ENCODE measurements at regions not wholly inside any gene's neighbourhood (a gene's known extent, or its start where the extent isn't known, plus 50 kb on each side); places are given as distances from the start of the nearest gene placed in this dataset.

DNA sequence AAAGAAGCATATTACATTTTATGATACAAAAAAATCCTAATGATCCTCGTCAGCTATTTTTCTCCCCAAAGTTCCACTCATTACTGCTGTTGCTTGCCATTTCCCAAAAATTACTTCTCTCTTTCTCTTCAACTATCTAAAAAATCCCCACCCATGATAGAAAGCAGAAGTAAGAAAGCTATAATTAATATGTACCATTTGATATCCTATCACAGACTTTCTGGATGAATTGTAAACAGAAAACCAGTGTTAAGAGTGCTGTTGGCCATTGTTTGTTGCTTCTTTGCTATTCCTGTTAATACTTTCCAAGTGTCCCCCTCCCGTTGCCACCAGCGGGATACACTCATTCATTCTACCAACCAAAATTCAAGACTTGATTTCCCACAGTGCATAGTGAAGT lies 136.3 kb upstream of the SMARCA2 start:
- H3K27me3 ChIP-seq (ENCODE audit: insufficient read depth, low read length) = 0 out of 2 replicates have a peak, but pooled peaks cover 3% of the 10 kb centered on the region
- no peaks in the 10 kb centered on the region for H3K4me1 ChIP-seq (ENCODE audit: insufficient read depth, low read length, severe bottlenecking)
- no peaks in the 10 kb centered on the region for H3K9me3 ChIP-seq (ENCODE audit: low read length)
- H3F3A ChIP-seq (ENCODE audit: insufficient read depth, low read length) = no peaks in the 10 kb centered on the region
- H3K9me2 ChIP-seq (ENCODE audit: low read depth, low read length) = no peaks in the 10 kb centered on the region
- no peak overlapping the region for H2AFZ ChIP-seq (ENCODE audit: low read length)
- H3K9ac ChIP-seq (ENCODE audit: low read length) = no peak overlapping the region
- H3K4me3 ChIP-seq (ENCODE audit: low read depth, low read length, poor library complexity, severe bottlenecking) = no peak overlapping the region
- H3K36me3 ChIP-seq (ENCODE audit: insufficient read depth, low read length) = no peaks in the 10 kb centered on the region
- no peaks in the 10 kb centered on the region for H3K79me2 ChIP-seq (ENCODE audit: insufficient read depth, low read length)
- no peak overlapping the region for H3K27ac ChIP-seq (ENCODE audit: low read depth, low read length, poor library complexity, severe bottlenecking)
- no peak overlapping the region for H3K4me2 ChIP-seq (ENCODE audit: low read length)
- TF ChIP-seq EZH2 (IDR thresholded peaks at IDR 0.05; ENCODE audit: borderline replicate concordance, low read length) = no peak
- TF ChIP-seq, protein P1, sequence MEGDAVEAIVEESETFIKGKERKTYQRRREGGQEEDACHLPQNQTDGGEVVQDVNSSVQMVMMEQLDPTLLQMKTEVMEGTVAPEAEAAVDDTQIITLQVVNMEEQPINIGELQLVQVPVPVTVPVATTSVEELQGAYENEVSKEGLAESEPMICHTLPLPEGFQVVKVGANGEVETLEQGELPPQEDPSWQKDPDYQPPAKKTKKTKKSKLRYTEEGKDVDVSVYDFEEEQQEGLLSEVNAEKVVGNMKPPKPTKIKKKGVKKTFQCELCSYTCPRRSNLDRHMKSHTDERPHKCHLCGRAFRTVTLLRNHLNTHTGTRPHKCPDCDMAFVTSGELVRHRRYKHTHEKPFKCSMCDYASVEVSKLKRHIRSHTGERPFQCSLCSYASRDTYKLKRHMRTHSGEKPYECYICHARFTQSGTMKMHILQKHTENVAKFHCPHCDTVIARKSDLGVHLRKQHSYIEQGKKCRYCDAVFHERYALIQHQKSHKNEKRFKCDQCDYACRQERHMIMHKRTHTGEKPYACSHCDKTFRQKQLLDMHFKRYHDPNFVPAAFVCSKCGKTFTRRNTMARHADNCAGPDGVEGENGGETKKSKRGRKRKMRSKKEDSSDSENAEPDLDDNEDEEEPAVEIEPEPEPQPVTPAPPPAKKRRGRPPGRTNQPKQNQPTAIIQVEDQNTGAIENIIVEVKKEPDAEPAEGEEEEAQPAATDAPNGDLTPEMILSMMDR (IDR thresholded peaks at IDR 0.05; ENCODE audit: low read length) = no peak
- no peaks in the 10 kb centered on the region for H4K20me1 ChIP-seq (ENCODE audit: insufficient read depth, low read length)

DNA sequence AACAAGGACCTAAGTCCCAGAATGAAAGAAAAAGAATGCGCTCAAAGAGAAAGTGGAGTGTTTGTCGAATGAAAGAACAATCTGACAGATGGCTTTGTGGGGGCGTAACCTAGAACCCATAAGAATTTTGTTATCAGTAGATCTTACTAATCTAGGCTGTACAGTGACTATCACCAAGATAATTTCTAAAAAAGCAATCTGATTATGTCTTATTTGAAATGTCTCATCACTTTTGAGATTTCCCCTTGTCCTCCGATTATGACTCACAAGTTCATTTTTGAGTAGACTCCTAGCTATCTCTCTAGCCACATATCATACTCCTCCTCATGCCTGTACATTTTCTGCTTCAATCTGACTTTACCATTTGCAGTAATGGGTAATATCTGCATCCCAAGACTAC lies 135.6 kb upstream of the SMARCA2 start:
- Histone ChIP-seq H3K9me2 (ENCODE audit: low read depth, low read length) (no peaks in the 10 kb centered on the region), H3K4me3 (ENCODE audit: low read depth, low read length, poor library complexity, severe bottlenecking) (no peak overlapping the region), H3K9me3 (ENCODE audit: low read length) (no peaks in the 10 kb centered on the region), H3K27ac (ENCODE audit: low read depth, low read length, poor library complexity, severe bottlenecking) (no peak overlapping the region), H3K4me1 (ENCODE audit: insufficient read depth, low read length, severe bottlenecking) (no peaks in the 10 kb centered on the region), H2AFZ (ENCODE audit: low read length) (no peak overlapping the region), H3K27me3 (ENCODE audit: insufficient read depth, low read length) (0 out of 2 replicates have a peak, but pooled peaks cover 3% of the 10 kb centered on the region), H3F3A (ENCODE audit: insufficient read depth, low read length) (no peaks in the 10 kb centered on the region), H3K36me3 (ENCODE audit: insufficient read depth, low read length) (no peaks in the 10 kb centered on the region), H3K79me2 (ENCODE audit: insufficient read depth, low read length) (no peaks in the 10 kb centered on the region), H3K9ac (ENCODE audit: low read length) (no peak overlapping the region), H4K20me1 (ENCODE audit: insufficient read depth, low read length) (no peaks in the 10 kb centered on the region), H3K4me2 (ENCODE audit: low read length) (no peak overlapping the region)
- no peak for TF ChIP-seq EZH2 (IDR thresholded peaks at IDR 0.05; ENCODE audit: borderline replicate concordance, low read length)
- TF ChIP-seq, protein P1 (IDR thresholded peaks at IDR 0.05; ENCODE audit: low read length) = no peak

DNA sequence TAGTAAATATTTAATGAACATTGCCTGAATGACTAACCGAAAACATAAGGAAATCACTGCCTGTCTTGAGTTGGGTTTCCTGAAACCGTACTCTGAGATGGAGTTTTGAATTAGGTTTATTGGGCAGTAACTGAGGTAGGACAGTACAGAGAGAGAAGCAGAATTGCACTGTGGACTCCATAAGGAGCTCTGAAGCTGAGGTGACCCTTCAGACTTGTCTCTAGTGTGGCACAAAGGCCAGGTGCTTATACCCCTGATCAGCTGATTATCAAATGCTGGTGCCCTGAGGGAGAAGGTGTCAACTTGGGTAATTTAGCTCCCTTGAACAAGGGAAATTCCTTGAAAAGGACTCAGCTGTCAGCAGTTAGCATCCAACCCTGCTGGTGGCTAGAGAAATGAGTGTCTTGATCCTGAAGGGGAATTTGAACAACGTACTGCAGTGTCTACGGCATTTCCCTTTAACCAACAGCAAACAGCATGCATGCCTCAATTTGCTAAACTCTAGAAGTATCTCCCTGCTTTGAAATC lies 135.0 kb upstream of the SMARCA2 start:
- H3K4me3 ChIP-seq (ENCODE audit: low read depth, low read length, poor library complexity, severe bottlenecking) = no peak overlapping the region
- no peak overlapping the region for H3K4me2 ChIP-seq (ENCODE audit: low read length)

More for the DNA sequence above, 135.0 kb upstream of the SMARCA2 start:
- Histone ChIP-seq H3K4me1 (ENCODE audit: insufficient read depth, low read length, severe bottlenecking) (no peaks in the 10 kb centered on the region), H4K20me1 (ENCODE audit: insufficient read depth, low read length) (no peaks in the 10 kb centered on the region), H3K79me2 (ENCODE audit: insufficient read depth, low read length) (no peaks in the 10 kb centered on the region), H3F3A (ENCODE audit: insufficient read depth, low read length) (no peaks in the 10 kb centered on the region), H3K9me3 (ENCODE audit: low read length) (no peaks in the 10 kb centered on the region), H3K9ac (ENCODE audit: low read length) (no peak overlapping the region), H3K36me3 (ENCODE audit: insufficient read depth, low read length) (no peaks in the 10 kb centered on the region), H3K27me3 (ENCODE audit: insufficient read depth, low read length) (0 out of 2 replicates have a peak, but pooled peaks cover 3% of the 10 kb centered on the region), H3K27ac (ENCODE audit: low read depth, low read length, poor library complexity, severe bottlenecking) (no peak overlapping the region), H3K9me2 (ENCODE audit: low read depth, low read length) (no peaks in the 10 kb centered on the region), H2AFZ (ENCODE audit: low read length) (no peak overlapping the region)
- no peak for TF ChIP-seq EZH2 (IDR thresholded peaks at IDR 0.05; ENCODE audit: borderline replicate concordance, low read length)
- TF ChIP-seq, protein P1 (IDR thresholded peaks at IDR 0.05; ENCODE audit: low read length) = no peak

Measured in OCI-LY1 (cell line).